Ishikawa (cell line): ENCODE measurements at regions not wholly inside any gene's neighbourhood (a gene's known extent, or its start where the extent isn't known, plus 50 kb on each side); places are given as distances from the start of the nearest gene placed in this dataset.

Source experiments
- CEBPB ChIP-seq: IDR thresholded peaks from 2 replicates; pipeline ENCODE4 v1.6.1; 2012
- CREB1 ChIP-seq: IDR thresholded peaks from 2 replicates; pipeline ENCODE4 v1.6.1; 2012; ENCODE audit warnings: low read depth
- EGR1 ChIP-seq: IDR thresholded peaks from 2 replicates; pipeline ENCODE4 v1.6.1; 2012
- EP300 ChIP-seq: IDR thresholded peaks from 2 replicates; pipeline ENCODE4 v1.6.1; 2012; ENCODE audit warnings: borderline replicate concordance
- FOXM1 ChIP-seq: IDR thresholded peaks from 2 replicates; pipeline ENCODE4 v1.6.1; 2012; ENCODE audit warnings: low read depth, borderline replicate concordance
- NFIC ChIP-seq: IDR thresholded peaks from 2 replicates; pipeline ENCODE4 v1.6.1; 2012
- RAD21 ChIP-seq: IDR thresholded peaks from 2 replicates; pipeline ENCODE4 v1.6.1; 2012; ENCODE audit warnings: low read depth
- TAF1 ChIP-seq: IDR thresholded peaks from 2 replicates; pipeline ENCODE4 v1.6.1; 2012; ENCODE audit warnings: low read depth, mild to moderate bottlenecking
- TCF12 ChIP-seq: IDR thresholded peaks from 2 replicates; pipeline ENCODE4 v1.6.1; 2012; ENCODE audit warnings: low read depth
- TEAD4 ChIP-seq: IDR thresholded peaks from 2 replicates; pipeline ENCODE4 v1.6.1; 2012
- USF1 ChIP-seq: IDR thresholded peaks from 2 replicates; pipeline ENCODE4 v1.6.1; 2012
- YY1 ChIP-seq: IDR thresholded peaks from 2 replicates; pipeline ENCODE4 v1.6.1; 2012; ENCODE audit warnings: low read depth
- ZBTB7A ChIP-seq: IDR thresholded peaks from 2 replicates; pipeline ENCODE4 v1.6.1; 2012; ENCODE audit warnings: low read depth
- TF ChIP-seq, protein P1 (sequence below): IDR thresholded peaks from 2 replicates; pipeline ENCODE4 v1.6.1; 2012
- TF ChIP-seq, protein P2 (sequence below): IDR thresholded peaks from 2 replicates; pipeline ENCODE4 v1.6.1; 2012; ENCODE audit warnings: low read depth, mild to moderate bottlenecking

DNA sequence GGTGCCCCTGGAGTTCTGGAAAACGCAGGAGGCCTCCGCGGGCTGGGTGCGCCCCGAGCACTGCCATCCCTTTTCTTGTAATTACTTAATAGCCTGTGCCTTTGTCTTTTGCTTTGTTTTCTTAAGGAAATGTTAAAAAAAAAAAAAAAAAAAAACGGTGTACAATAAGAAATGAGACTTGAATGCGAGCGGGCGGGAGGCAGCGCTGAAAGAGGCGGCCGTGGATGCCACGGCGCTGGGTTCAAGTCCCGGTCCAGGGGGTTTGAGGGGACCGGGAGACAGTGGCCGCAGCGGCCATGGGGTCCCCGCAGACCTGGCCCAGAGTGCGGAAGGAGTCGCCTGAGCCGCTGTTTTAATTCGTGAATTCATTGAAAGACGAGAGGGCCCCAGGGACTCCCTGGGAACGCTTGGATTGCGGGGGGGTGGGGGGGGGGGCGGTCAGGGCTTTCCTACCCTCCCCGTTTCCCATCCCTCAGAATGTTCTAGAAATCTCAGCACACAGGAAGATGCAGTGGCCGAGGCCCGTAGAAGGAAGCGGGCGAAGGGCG, 349.2 kb upstream of the ARGLU1 start:
- TF ChIP-seq TEAD4 (no peak), CREB1 (no peak), YY1 (no peak), RAD21 (no peak), FOXM1 (no peak), EGR1 (no peak)

DNA sequence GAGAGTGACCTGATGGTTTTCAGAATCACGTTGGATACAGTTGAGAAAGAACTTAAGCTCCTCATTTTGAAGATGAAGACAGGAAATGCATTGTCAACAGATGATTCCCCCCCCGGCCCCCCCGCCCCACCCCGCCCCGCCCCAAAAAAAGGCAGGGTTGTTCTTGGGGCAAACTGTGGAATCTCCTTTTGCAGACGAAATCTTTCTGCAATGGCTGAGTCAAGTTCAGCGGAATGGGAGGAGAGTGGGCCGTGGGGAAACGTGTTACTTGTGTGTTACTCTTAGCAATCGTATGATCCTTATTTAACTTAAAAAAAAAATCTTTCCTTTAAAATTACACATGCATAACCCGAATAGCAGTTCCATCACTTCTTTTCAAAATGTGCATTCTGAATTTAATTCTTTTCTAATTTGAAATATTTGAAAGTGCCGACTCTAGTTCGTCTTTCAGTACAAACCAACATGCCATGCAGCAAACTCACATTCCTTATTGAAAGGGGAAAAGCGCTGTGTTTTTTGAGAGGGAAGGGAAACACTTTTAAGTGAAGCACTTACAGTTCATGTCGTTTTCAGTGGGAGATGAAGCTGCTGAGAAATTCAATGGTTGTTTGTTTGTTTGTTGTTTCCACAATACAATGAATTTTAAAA, 348.5 kb upstream of the ARGLU1 start:
- TF ChIP-seq TEAD4 (no peak), CREB1 (no peak), YY1 (no peak), ZBTB7A (no peak), EP300 (no peak), NFIC (no peak), EGR1 (no peak), FOXM1 (no peak), TCF12 (no peak)
- TF ChIP-seq, protein P1, sequence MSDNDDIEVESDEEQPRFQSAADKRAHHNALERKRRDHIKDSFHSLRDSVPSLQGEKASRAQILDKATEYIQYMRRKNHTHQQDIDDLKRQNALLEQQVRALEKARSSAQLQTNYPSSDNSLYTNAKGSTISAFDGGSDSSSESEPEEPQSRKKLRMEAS, result no peak

- TF ChIP-seq EP300 (no peak), FOXM1 (no peak), ZBTB7A (no peak), EGR1 (no peak), RAD21 (no peak), TCF12 (no peak), YY1 (no peak), TEAD4 (no peak), TAF1 (no peak), USF1 (no peak), CEBPB (no peak), NFIC (no peak), CREB1 (no peak)
- TF ChIP-seq, protein P2, sequence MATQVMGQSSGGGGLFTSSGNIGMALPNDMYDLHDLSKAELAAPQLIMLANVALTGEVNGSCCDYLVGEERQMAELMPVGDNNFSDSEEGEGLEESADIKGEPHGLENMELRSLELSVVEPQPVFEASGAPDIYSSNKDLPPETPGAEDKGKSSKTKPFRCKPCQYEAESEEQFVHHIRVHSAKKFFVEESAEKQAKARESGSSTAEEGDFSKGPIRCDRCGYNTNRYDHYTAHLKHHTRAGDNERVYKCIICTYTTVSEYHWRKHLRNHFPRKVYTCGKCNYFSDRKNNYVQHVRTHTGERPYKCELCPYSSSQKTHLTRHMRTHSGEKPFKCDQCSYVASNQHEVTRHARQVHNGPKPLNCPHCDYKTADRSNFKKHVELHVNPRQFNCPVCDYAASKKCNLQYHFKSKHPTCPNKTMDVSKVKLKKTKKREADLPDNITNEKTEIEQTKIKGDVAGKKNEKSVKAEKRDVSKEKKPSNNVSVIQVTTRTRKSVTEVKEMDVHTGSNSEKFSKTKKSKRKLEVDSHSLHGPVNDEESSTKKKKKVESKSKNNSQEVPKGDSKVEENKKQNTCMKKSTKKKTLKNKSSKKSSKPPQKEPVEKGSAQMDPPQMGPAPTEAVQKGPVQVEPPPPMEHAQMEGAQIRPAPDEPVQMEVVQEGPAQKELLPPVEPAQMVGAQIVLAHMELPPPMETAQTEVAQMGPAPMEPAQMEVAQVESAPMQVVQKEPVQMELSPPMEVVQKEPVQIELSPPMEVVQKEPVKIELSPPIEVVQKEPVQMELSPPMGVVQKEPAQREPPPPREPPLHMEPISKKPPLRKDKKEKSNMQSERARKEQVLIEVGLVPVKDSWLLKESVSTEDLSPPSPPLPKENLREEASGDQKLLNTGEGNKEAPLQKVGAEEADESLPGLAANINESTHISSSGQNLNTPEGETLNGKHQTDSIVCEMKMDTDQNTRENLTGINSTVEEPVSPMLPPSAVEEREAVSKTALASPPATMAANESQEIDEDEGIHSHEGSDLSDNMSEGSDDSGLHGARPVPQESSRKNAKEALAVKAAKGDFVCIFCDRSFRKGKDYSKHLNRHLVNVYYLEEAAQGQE, result no peak
- TF ChIP-seq, protein P1, result no peak
Observed at GRCh38 chr13:106915146-106915545, 347.2 kb upstream of the ARGLU1 start.

GRCh38 chr13:106911627-106912026, 343.7 kb upstream of the ARGLU1 start:
- TF ChIP-seq EGR1 (no peak), TEAD4 (no peak), RAD21 (no peak), USF1 (no peak)
- TF ChIP-seq, protein P2, result no peak

DNA sequence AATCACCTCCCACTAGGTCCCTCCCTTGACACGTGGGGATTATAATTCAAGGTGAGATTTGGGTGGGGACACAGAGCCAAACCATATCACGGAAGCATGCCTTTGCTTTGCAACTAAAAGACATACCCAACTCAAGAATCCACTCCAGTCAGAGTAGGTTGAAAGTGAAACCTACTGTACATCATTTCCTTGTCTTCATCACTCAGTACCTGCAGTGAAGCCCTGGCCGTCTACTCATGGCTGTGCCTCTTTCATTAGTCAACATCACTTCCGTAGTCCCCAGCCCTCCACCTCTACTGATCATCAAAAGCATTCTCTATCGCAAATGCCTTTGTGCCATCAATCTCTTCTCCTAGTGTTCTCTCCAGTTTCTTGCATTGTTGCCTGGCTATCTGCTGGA, 343.1 kb upstream of the ARGLU1 start:
- TF ChIP-seq ZBTB7A (no peak), USF1 (no peak), TCF12 (no peak), EGR1 (no peak), TAF1 (no peak), RAD21 (no peak), CREB1 (no peak), CEBPB (no peak), TEAD4 (no peak), NFIC (no peak), FOXM1 (no peak), YY1 (no peak), EP300 (no peak)
- TF ChIP-seq, protein P2, result no peak
- TF ChIP-seq, protein P1, result no peak
